ENCODE measurements at regions not wholly inside any gene's neighbourhood (a gene's known extent, or its start where the extent isn't known, plus 50 kb on each side); places are given as distances from the start of the nearest gene placed in this dataset.

DNA sequence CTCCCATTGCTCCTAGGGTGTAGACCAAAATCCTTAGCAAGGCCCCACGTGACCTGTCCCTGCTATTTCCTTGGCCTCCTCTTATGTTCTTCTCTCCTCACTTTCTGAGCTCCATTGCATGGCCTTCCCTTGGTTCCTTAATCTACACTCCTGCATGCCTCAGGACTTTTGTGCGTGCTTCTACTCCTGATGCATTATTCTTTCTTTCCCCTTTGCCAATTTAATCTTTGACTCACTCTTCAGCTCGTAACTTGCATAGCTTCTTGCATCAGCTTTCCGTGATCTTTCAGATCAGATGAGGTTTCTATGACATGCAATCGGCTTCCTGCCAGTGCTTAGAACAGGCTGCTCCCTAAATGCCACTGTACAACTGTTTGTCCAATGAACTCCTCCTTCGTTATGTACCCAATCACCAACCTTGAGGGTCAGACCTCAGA, 261.6 kb upstream of the CADM1 start:
- DNase-seq (ENCODE audit: low read depth): peak; percentile 12

DNA sequence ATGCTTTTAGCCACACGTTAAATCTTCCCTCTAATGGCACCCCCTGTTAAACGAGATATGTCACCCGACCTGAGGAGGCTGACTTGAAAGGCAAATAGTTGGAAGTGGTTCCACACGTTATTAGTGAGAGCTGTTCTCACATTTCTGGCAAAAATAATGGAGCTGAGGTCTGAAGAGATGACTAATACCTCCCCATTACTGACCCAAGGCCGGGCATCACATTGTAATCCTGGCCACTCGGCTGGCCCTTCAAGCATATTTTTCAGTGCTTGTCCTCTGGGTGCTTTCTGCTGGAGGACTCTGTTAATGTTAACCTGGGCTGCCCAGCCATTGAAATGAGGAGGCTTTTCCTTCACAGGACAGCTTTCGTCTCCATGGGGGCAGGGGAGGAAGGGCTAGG, 260.0 kb upstream of the CADM1 start:
- no peak for DNase-seq (ENCODE audit: low read depth)

DNA sequence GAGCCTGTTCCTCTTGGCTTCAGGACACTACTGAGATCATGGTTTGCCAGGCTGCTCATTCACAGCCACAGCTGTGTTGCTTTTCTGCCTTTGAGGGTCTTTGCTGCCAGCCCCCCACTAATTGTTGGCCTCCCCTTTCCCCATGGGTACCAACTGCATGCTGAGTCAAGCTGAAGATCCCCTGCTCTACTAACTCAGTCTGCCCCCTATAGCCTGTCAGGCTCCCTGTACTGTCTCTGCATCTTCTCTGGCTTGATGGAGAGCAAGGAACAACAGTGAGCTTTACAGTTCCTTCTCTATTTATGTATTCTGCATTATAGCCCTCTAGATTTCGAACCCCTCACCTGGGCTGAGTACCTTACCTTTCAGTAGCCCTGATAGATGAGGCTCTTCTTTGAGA, 257.6 kb upstream of the CADM1 start:
- no peak for DNase-seq (ENCODE audit: low read depth)

DNA sequence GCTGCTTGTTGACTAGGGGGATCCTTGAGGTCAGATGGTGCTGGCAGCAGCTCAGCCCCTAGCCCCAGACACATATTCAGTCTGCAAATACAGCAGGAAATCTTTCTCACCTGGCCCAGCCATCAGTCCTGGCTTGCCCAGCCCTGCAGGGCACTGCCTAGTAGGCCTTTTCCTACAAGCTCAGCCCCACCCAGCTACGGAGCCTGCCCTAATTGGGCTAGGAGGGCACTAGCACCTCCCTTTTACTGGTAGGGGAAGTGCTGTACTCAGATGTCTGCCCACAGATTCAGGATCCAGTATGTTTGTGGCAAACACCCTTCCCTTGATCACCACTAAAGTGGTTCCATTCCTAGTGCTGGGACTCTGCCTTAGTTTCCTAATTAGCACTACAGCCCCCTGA, 257.1 kb upstream of the CADM1 start:
- no peak for DNase-seq (ENCODE audit: low read depth)

DNA sequence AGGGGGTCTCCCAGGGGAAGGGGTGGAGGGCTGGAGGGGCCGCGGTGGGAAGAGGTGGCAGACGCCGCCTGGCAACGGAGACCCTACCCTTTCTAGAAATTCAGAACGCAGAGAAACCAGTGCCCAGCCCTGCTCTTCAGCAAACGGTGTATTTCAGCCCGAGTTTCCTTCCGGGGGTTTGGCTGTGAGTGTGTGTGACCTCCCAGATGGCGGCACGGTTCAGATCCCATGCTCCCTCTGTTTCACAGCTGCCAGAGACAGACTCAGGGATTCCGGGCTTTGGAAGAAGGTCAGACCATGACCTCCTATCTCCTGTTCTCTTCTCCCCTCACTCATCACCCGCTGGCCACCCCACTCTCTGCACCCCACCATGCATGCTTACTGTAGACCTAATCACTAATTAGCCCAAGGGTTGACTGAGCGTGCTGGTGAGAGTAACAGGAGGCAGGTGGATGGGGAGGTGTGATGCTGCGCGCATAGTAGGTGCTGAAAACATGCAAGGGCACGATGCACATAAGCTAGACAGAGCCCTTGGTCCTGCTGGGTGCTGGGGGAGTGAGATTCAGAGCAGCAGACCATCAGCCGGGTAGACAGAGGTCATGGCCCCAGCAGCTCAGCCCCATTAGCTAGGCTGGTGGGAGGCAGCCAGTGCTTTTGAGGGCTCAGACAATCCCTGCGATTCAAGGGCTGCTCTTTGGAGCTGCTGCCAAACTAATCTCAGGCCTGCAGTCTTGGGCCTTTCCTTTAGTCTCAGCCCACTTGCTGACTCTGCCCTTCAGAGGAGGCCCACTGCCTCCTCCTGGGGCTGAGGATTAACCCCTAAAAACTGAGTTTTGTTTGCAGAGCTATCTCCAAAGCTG, 256.5 kb upstream of the CADM1 start:
- DNase-seq (ENCODE audit: low read depth): no peak

DNA sequence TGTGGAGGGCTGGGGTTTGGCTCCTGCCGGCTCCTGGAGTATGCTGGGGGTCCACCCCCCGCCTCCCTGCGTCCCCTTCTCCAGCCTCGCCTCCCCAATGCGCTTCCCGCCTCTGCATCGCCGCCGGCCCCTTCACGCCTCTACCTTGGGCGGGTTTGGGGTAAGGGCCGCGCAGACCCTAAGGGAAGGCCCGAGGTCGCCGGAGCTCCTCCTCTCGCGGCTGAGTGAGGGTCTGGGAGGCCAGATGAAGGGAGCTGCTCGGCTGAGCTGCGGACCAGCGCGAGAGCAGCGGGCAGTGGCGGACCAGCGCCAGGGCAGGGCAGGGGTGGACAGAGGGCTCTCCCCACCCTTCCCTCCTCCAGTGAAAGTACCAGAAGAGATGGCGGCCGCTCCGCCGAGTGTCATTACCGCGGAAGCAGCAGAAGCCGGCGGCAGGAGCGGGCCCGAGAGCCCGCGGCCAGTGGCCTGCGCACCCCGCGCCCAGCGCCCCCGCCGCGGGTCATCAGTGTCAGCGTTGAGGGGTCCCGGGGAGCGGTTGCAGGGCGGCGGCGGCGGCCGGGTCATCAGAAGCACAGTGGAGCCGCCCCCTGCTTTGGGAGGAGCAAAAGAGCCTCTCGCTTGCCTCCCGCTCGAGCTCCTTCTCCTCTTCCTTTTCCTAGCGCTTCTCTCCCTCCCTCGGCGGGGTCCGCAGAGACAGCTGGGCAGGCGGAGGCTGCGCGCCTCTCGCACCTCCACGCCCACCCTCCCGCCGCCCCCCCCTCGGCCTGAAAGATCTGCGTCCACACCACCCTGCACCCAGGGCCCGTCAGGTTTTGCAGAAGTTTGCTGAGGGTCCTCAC, 255.6 kb upstream of the CADM1 start:
- DNase-seq (ENCODE audit: low read depth): no peak

DNA sequence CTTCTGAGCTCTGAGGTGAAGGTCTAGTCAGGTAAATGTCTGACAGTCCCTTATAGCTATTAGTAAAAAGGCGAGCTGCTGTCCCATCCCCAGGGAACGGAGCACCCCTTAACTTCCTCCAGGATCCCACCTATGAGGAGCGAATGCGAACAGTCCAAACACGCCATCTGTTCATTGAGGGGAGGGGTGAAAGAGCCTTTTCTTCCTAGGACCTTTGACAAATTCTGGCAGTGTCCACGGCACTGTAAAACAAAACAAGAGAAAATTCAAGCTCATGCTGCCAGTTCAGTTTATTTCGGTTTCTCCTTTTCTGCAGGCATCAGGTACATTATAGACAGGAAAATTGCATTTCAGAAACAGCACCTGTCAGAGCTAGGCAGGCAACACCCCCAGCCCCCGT, 253.8 kb upstream of the CADM1 start:
- DNase-seq (ENCODE audit: low read depth): no peak

DNA sequence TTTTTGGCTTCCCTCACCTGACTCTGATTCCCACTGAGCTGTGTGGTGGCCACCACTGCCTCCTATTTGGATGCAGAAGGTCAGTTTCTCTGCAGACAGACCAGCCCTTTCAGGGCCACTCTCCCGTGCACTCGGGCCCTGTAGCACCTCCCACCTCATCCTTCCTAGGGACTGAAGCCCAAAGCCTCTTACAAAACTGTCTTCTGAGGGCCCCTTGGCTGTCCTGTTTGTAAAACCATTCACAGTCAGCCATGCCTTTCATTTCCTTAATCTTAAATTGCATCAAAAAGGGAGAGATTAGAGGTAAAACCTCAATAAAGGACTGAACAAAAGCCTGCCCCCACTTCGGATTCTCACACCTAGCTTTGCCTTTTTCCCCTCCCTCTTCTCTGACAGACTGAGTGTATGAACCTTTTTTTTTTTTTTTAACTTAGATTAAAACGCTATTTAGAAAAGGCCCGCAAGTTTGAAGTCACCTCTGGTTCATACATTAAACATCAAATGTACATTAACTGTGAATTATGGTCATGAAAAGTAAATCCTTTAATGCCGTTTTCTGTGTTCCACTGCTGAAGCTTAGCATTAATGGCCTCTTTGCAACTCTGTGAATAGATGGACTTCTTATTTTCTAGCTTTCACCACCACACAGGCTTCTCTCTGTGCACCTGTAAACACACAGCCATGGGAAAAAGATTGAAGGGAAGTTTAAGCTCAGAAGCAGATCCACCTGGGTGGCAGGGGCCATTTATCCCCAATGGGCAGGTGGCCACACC, 247.2 kb upstream of the CADM1 start:
- DNase-seq (ENCODE audit: low read depth): no peak

DNA sequence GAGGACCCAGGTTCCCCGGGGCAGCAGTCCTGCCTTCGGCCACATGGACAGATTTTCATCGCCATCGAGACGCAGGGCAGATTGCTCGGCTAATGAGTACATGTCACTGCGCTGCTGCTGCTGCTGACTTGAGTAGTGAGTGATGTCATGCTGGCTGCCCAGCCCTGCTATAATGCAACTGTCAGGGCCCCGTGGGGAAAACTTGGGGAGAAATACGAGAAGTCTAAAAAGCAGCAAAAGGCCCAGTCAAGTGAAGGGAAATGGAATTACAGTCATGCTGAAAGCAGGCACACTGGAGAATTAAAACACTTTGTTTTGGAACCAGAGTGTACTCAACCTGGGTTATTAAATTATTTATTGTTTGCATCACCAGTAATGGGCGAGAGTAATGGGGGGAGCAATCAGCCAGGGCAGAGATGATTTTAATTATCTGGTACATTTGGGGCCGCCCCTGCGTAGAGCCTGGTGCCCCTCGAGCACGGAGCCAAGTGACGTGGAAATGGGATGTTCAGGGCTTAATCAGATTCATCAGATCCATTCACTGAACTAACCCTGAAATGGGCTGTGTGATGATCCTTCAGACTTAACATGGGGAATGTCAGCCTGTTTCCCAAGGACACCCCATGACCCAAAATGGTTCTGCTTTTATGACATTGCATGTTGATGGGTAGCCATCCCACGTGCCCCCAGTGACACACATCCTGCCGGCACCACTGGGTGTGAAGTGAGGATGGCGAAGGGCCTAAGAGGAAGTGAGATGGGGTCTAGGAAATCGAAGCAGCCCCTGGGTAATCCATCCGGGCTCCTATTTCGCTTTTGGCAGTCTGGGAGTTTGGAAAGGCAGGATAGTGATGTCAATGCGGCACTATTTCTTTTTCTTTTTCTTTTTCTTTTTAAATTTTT, 241.6 kb upstream of the CADM1 start:
- DNase-seq (ENCODE audit: low read depth): no peak

DNA sequence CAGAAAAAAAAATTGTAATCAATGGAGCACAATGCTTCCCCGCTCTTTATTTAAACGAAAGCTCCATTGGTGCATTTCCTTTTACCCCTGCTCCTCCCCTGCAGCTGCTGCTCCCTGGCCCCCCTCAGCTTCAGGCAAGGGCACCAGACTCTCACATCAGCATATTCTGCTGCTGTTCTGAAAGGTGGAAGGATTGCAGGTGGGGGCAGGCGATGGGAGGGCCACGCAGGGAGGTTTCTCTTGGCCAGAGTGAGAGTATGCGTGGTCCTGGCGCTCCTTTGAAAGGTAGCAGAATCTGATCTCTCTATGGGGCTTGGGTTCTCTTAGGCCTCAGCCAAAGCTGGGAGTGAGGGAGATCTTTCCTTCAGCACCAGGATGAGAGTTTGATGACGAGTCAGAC, 240.9 kb upstream of the CADM1 start:
- DNase-seq (ENCODE audit: low read depth): no peak

DNA sequence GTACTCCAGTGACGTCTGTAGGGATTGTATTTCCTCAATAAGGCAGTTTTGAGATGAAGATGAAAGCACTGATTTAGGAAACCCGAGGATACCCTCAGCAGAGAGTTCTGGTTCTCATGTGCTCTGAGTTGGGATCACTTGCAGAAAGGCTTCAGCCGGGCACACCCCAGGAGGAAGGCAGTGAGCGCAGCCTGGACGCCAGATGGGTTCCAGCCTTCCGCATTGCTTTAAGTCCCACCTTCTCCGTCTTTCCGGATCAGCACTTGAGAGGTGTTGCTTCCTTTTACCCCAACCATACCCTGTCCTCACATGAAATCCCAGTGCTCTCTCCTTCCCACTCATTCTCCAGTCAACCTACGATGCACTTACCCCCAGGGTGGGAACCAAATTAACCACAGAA, 239.5 kb upstream of the CADM1 start:
- no peak for DNase-seq (ENCODE audit: low read depth)

DNA sequence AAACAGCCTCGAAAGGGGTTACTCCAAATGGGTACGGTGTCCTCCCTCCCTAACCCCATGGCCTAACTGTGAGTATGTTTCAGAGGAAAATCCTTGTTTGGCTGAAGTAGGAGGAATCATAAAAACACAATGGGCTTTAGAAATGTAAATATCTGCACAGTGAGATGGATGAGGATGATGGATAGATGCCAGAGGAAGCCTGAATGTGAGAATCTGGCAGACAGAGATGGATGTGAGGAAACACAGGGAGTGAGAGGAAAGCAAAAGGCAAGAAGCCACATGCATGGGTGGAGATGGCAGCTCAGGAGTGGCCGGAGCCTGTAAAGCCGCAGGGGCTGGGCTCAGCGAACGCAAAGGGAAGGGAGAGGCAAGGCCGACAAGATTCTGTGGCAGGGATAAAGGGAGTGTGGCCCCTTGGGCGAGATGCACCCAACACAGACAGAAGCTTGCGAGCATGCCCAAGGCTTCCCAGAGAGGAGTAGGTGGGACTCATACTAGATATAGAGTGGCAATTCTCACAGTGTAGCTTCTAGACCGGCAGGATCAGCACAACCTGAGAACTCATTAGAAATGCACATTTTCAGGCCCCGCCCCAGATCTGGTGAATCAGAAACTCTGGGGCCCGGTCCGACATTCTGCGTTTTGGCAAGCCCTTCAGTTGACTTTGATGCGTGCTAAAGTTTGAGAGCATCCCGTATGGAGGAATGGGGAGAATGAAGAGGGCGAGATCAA, 237.3 kb upstream of the CADM1 start:
- DNase-seq (ENCODE audit: low read depth): no peak

DNA sequence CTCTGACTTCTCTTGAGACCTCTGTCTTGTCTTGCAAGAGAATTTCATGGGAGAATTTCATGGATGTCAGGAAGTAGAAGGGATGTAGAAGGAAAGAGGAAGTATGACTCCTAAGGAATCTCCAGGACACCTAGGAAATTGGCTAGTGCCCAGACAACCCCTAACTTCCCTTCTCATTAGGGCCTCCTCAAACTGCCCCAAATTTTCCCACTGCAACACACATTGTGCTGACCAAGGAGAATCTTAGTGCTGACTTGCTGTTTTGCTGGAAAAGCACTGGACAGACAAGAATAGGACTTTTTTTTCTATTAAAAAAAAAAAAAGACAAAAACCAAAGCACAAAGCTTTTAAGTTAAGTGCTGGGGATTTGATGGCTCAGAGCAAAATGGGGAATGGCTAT, 236.1 kb upstream of the CADM1 start:
- DNase-seq (ENCODE audit: low read depth): no peak

DNA sequence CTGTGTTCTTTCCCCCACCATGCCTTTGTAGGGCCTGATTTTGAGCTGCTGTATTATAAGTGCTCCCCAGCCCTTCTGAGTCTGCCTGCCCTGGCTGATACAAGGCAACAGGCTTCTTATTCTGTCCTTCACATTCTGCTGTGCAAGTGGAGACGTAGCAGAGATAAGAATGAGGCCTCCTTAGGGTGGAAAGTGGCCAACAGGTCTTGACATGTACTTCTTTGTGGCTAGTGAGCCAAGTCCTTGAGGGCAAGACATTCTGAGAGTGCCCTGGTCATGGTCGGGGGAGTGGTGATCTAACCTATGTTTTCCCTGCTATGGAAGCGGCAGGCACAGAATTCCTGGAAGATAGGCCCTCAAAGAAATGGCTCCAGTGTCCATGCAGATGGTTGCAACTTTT, 235.7 kb upstream of the CADM1 start:
- no peak for DNase-seq (ENCODE audit: low read depth)

DNA sequence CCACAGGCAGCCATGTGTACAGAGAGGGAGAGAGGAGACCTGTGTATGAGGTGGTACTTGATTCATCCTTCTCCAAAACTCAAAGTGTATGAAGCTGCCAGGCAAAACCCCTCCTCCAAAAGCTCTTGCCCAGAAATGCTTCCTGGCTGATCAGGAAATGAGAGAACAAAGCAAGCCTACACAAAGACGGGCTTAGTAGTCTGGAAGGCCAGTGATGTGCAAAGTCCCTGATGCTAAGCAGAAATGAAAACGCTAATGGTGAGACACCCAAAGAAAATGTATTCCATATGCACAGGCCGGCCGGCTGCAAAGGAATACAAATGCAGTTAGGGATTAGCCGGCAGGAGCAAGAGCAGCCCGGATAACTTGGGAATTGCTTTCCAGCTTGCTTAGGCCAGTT, 234.9 kb upstream of the CADM1 start:
- no peak for DNase-seq (ENCODE audit: low read depth)

DNA sequence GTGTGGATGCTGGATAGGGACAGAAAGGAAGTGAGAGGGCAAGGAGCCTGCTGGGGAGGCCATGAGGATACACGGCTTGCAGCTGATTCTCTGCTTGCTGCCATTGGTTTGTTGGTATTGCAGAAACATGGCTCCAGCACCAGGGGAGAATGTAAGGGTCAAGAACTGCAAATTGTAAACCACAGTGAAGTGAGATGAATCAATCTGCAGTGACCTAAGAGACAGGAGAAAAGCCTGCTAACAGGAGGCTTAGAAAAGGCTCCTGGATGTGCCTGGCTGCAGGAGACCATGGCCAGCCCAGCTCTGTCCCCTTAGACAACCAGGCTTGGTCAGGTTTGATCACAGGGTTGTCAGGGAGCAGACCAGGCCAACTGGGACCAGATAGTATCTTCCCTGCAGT, 233.7 kb upstream of the CADM1 start:
- DNase-seq (ENCODE audit: low read depth): no peak

DNA sequence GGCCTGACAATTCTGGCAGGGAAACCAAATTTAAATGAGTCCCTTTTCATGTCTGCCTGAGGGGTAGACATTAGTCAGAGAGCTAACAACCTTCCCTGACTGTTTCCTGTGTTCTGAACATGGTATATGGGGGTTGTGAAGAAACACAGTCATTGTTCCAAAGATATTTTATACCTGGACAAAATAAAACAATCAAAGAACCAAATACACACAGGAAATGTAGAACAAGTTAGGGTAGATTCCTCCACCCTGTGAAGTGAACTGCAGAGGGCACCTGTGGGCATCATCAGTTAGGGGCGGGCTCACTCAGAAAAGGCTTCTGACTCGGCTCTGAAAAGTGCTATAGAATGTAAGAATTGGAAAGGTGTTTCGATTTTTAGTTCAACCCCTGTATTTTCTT, 231.9 kb upstream of the CADM1 start:
- DNase-seq (ENCODE audit: low read depth): no peak

DNA sequence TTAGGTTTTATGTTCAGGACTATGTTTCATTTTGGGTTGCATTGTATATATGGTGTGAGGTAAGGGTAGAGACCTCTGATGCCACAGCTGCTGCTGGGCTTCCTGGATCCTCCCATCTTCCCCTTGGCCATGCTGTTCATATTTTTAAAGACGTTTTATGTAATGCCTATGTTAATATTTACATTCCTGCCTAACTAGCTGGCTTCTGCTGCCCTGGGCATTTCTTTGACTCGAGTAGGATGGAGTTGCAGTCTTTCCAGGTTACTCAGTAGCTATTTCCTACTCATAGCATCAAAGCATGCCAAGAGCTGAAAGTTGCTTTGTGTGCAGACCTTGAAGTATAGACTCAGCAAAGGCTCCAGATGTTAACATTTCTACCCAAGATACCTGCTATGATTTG, 220.5 kb upstream of the CADM1 start:
- no peak for DNase-seq (ENCODE audit: low read depth)

DNA sequence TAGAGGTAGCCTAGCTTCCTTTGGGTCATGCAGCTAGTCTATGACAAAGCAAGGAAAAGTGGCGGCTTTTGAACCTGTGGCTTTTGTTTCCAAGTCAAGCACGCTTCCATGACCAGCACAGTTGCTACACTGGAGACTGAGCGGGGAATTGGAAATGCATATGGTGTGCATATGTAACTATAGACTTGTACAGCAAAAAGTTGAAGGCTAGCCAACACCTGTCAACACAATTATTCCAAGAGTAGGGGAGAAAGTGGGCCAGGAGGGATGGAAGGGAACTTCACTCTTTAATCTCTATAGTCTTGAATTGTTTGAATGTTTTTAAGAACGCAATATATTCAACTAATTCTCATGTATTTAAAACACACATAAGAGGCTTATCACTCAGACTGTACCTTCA, 218.5 kb upstream of the CADM1 start:
- DNase-seq (ENCODE audit: low read depth): no peak

DNA sequence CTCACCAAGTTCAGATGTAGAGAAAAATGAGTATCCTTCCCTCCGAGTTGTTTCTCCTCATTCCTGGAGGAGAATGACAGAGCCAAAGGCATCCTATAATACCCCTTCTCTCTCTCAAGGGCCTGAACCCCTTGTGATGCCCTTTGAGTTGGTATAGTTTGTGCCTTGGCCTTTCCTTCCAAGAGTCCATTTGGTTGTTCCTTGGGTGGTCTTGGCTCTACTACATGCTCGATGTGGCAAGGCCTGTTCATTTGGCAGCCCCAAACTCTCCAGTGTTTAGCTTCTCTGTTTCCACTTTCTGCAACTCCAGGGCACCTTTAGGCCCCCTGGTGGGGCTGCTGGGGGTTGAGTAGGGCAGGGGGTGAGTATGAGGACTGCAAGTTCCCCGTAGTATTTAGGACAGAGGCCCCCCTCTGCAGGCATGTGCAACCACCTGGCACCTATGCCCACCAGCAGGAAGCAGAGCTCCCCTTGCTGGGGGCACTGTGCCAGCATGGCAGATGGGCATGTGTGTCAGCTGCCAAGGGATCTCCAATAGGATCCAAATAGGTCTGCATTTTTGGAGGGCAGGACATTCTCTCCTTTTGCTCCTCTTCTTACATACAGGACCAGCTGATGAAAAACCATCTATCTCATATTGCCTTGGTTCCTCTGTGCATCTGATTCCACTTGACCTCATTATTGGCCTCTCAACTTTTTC, 217.2 kb upstream of the CADM1 start:
- DNase-seq (ENCODE audit: low read depth): no peak
